Caco-2 (cell line): ENCODE measurements at regions not wholly inside any gene's neighbourhood (a gene's known extent, or its start where the extent isn't known, plus 50 kb on each side); places are given as distances from the start of the nearest gene placed in this dataset.
"Not testable (repeated sequence)": the region's sequence is repeated elsewhere in the genome, so short reads cannot be mapped to it uniquely, and the experiment has no call there.

ENCODE experiments used
- BruUV-seq: library from RNA; stranded (reverse); fragments of 400-500 nt; replicated peaks from 2 replicates; lab custom pipeline; 2021; lab: Mats Ljungman, UMichigan
- CTCF ChIA-PET: fragments of 300-600 bp; sonication (Branson Sonifier 250); formaldehyde crosslinking; loops from one replicate; lab custom pipeline; 2022; ENCODE audit warnings: antibody characterized with exemption; lab: Charles Lee
- POLR2A ChIA-PET: fragments of 300-600 bp; sonication (Branson Sonifier 250); formaldehyde crosslinking; loops from one replicate; lab custom pipeline; 2022; ENCODE audit warnings: antibody characterized with exemption; lab: Charles Lee
- DNase-seq, 2 experiments: peaks; one replicate each; pipeline versions ENCODE4 v3.0.0 to v3.0.0-alpha.2; 2020 to 2022
- H3K27me3 ChIP-seq: replicated peaks from 2 replicates; pipeline ENCODE4 v1.6.0; 2011; ENCODE audit warnings: low read length; ENCODE audit not compliant: control insufficient read depth, insufficient read depth
- H3K36me3 ChIP-seq: 2 replicates; pipeline ENCODE4 v1.5.1; 2011; ENCODE audit warnings: low read length; ENCODE audit not compliant: control insufficient read depth, insufficient read depth
- H3K4me1 ChIP-seq: fragments of 250-450 bp; sonication (Bioruptor Pico); 2 replicates; pipeline ENCODE4 v1.5.1; 2020; ENCODE audit warnings: mild to moderate bottlenecking
- H3K4me3 ChIP-seq: 2 replicates; pipeline ENCODE4 v1.5.1; 2011; ENCODE audit warnings: low read depth, mild to moderate bottlenecking, control low read depth, low read length
- H3K9me3 ChIP-seq: fragments of 250-450 bp; sonication (Bioruptor Pico); 2 replicates; pipeline ENCODE4 v1.5.1; 2020; ENCODE audit warnings: mild to moderate bottlenecking, moderate library complexity
- H3K27ac Mint-ChIP-seq: one replicate; pipeline ENCODE4 v1.8.0; 2022; ENCODE audit warnings: mixed read lengths; ENCODE audit not compliant: unreplicated experiment
- H3K27me3 Mint-ChIP-seq: one replicate; pipeline ENCODE4 v1.8.0; 2022; ENCODE audit warnings: mixed read lengths; ENCODE audit not compliant: insufficient read depth, unreplicated experiment
- H3K36me3 Mint-ChIP-seq: one replicate; pipeline ENCODE4 v1.8.0; 2022; ENCODE audit warnings: mild to moderate bottlenecking, mixed read lengths; ENCODE audit not compliant: insufficient read depth, unreplicated experiment
- H3K4me1 Mint-ChIP-seq: one replicate; pipeline ENCODE4 v1.8.0; 2022; ENCODE audit warnings: low read depth, mixed read lengths; ENCODE audit not compliant: unreplicated experiment
- H3K4me3 Mint-ChIP-seq: one replicate; pipeline ENCODE4 v1.8.0; 2022; ENCODE audit warnings: mild to moderate bottlenecking, moderate library complexity, mixed read lengths; ENCODE audit not compliant: unreplicated experiment
- H3K9me3 Mint-ChIP-seq: one replicate; pipeline ENCODE4 v1.8.0; 2022; ENCODE audit warnings: mixed read lengths; ENCODE audit not compliant: unreplicated experiment
- CTCF ChIP-seq, 2 experiments: fragments of 200-600 bp in 1 of 2; IDR thresholded peaks; 1 replicate in 1 of 2; 2 replicates in 1 of 2; pipeline versions ENCODE4 v1.5.1 to v1.8.0; 2011 to 2022; ENCODE audit warnings: antibody characterized with exemption in 1 of 2, control low read depth in 1 of 2, inconsistent platforms in 1 of 2, low read depth in 1 of 2, low read length in 1 of 2, mild to moderate bottlenecking in 1 of 2, moderate library complexity in 1 of 2; ENCODE audit not compliant: insufficient read depth in 1 of 2, severe bottlenecking in 1 of 2, unreplicated experiment in 1 of 2
- intact Hi-C: fragments of 100-400 bp; cut with micrococcal nuclease; formaldehyde crosslinking; loops from one replicate; pipeline ENCODE4 v1.10.0; 2022; ENCODE audit not compliant: unreplicated experiment

GRCh38 chr11:49424136-49424535, 215.7 kb upstream of the FOLH1 start:
- Histone ChIP-seq H3K4me3 (no peak overlapping the region), H3K36me3 (no peaks in the 10 kb centered on the region), H3K4me1 (no peaks in the 10 kb centered on the region), H3K9me3 (no peaks in the 10 kb centered on the region), H3K27me3 (no peaks in the 10 kb centered on the region)
- TF ChIP-seq CTCF (IDR thresholded peaks at IDR 0.05; ENCODE audit: insufficient read depth in 1 of 2, low read depth in 1 of 2, low read length in 1 of 2, severe bottlenecking in 1 of 2, unreplicated experiment in 1 of 2): no peak
- CTCF ChIA-PET: no interaction called here
- BruUV-seq: no TSS peak
- POLR2A ChIA-PET: no interaction called here
- Mint-ChIP-seq H3K27me3 (no peaks in the 10 kb centered on the region), H3K4me3 (no peak overlapping the region), H3K9me3 (no peaks in the 10 kb centered on the region), H3K27ac (no peak overlapping the region), H3K4me1 (no peaks in the 10 kb centered on the region), H3K36me3 (no peaks in the 10 kb centered on the region)
- intact Hi-C loops: no loop called here
- DNase-seq: no peak

- POLR2A ChIA-PET, H3K9me3 Mint-ChIP-seq, intact Hi-C loops, DNase-seq, H3K4me1 Mint-ChIP-seq, BruUV-seq, H3K9me3 ChIP-seq, H3K4me3 ChIP-seq, H3K27me3 ChIP-seq, H3K4me3 Mint-ChIP-seq, H3K27ac Mint-ChIP-seq, H3K36me3 ChIP-seq, CTCF ChIA-PET, H3K4me1 ChIP-seq, H3K27me3 Mint-ChIP-seq, H3K36me3 Mint-ChIP-seq: not testable (repeated sequence)
Observed at GRCh38 chr11:49418877-49419276, 210.5 kb upstream of the FOLH1 start.

- Mint-ChIP-seq H3K27me3 (peaks cover 3% of the 10 kb centered on the region), H3K9me3 (no peaks in the 10 kb centered on the region), H3K4me1 (no peaks in the 10 kb centered on the region), H3K4me3 (no peak overlapping the region), H3K36me3 (no peaks in the 10 kb centered on the region), H3K27ac (no peak overlapping the region)
- Histone ChIP-seq H3K36me3 (no peaks in the 10 kb centered on the region), H3K27me3 (no peaks in the 10 kb centered on the region), H3K4me3 (no peak overlapping the region), H3K9me3 (no peaks in the 10 kb centered on the region), H3K4me1 (no peaks in the 10 kb centered on the region)
- ChIA-PET POLR2A (no interaction called here), CTCF (no interaction called here)
- DNase-seq: no peak
- intact Hi-C loops: no loop called here
- no TSS peak for BruUV-seq
- TF ChIP-seq CTCF (IDR thresholded peaks at IDR 0.05; ENCODE audit: insufficient read depth in 1 of 2, low read depth in 1 of 2, low read length in 1 of 2, severe bottlenecking in 1 of 2, unreplicated experiment in 1 of 2): no peak
Observed at GRCh38 chr11:49405743-49406142, 197.3 kb upstream of the FOLH1 start.

- DNase-seq, POLR2A ChIA-PET, H3K27ac Mint-ChIP-seq, CTCF ChIA-PET, H3K9me3 Mint-ChIP-seq, H3K36me3 Mint-ChIP-seq, H3K27me3 Mint-ChIP-seq, H3K4me1 Mint-ChIP-seq, H3K4me3 Mint-ChIP-seq, H3K27me3 ChIP-seq, H3K4me3 ChIP-seq, H3K36me3 ChIP-seq, H3K9me3 ChIP-seq, intact Hi-C loops, BruUV-seq, H3K4me1 ChIP-seq: not testable (repeated sequence)
Observed at GRCh38 chr11:49395789-49396188, 187.4 kb upstream of the FOLH1 start.

- POLR2A ChIA-PET, H3K9me3 ChIP-seq, H3K4me3 Mint-ChIP-seq, H3K4me3 ChIP-seq, H3K27me3 Mint-ChIP-seq, H3K27ac Mint-ChIP-seq, H3K36me3 Mint-ChIP-seq, H3K36me3 ChIP-seq, BruUV-seq, H3K4me1 ChIP-seq, H3K27me3 ChIP-seq, intact Hi-C loops, H3K4me1 Mint-ChIP-seq, H3K9me3 Mint-ChIP-seq, CTCF ChIA-PET, DNase-seq: not testable (repeated sequence)
Observed at GRCh38 chr11:49390362-49390761, 182.0 kb upstream of the FOLH1 start.

- H3K9me3 Mint-ChIP-seq, H3K36me3 Mint-ChIP-seq, H3K9me3 ChIP-seq, H3K4me3 ChIP-seq, H3K4me1 ChIP-seq, DNase-seq, CTCF ChIA-PET, H3K36me3 ChIP-seq, POLR2A ChIA-PET, BruUV-seq, intact Hi-C loops, H3K27me3 Mint-ChIP-seq, H3K4me1 Mint-ChIP-seq, H3K27me3 ChIP-seq, H3K4me3 Mint-ChIP-seq, H3K27ac Mint-ChIP-seq: not testable (repeated sequence)
Observed at GRCh38 chr11:49389149-49389548, 180.7 kb upstream of the FOLH1 start.
